OCI-LY3 (cell line): ENCODE measurements at regions not wholly inside any gene's neighbourhood (a gene's known extent, or its start where the extent isn't known, plus 50 kb on each side); places are given as distances from the start of the nearest gene placed in this dataset.

Source experiments
- EZH2phosphoT487 ChIP-seq: fragments of 200-600 bp; shearing (Covaris generic); IDR thresholded peaks from 2 replicates; pipeline ENCODE4 v1.6.1; 2018; ENCODE audit warnings: antibody characterized with exemption, mixed run types, low read depth
- TF ChIP-seq, protein P1 (sequence below): fragments of 200-600, 300-600 bp; sonication (generic); IDR thresholded peaks from 2 replicates; pipeline ENCODE4 v1.5.1; 2014; ENCODE audit warnings: antibody characterized with exemption, low read length, low read depth

DNA sequence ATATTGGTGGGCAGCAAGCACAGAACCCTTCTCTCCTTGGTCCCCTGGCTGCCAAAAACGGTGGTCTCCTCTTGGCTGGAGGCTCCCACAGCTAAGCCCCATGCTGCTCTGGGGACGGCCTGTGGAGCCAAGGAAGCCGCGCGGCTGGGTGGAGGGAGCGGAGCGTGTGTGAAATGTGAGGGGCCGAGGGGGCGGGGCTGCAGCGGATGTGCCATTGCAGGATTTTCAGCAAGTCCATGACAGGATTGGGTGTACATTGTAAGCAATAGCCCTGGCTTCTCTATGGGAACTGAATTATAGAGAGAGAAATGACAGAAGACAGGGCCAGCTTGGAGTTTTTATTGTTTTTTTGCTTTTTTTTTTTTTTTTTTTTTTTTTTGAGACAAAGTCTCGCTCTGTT lies 336.5 kb downstream of the DIRAS2 start:
- TF ChIP-seq, protein P1, sequence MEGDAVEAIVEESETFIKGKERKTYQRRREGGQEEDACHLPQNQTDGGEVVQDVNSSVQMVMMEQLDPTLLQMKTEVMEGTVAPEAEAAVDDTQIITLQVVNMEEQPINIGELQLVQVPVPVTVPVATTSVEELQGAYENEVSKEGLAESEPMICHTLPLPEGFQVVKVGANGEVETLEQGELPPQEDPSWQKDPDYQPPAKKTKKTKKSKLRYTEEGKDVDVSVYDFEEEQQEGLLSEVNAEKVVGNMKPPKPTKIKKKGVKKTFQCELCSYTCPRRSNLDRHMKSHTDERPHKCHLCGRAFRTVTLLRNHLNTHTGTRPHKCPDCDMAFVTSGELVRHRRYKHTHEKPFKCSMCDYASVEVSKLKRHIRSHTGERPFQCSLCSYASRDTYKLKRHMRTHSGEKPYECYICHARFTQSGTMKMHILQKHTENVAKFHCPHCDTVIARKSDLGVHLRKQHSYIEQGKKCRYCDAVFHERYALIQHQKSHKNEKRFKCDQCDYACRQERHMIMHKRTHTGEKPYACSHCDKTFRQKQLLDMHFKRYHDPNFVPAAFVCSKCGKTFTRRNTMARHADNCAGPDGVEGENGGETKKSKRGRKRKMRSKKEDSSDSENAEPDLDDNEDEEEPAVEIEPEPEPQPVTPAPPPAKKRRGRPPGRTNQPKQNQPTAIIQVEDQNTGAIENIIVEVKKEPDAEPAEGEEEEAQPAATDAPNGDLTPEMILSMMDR, result no peak
- no peak for TF ChIP-seq EZH2phosphoT487
